PFSK-1 (cell line): ENCODE measurements at regions not wholly inside any gene's neighbourhood (a gene's known extent, or its start where the extent isn't known, plus 50 kb on each side); places are given as distances from the start of the nearest gene placed in this dataset.

Experiments
- POLR2AphosphoS5 ChIP-seq: IDR thresholded peaks from 2 replicates; pipeline ENCODE4 v1.6.1; 2012; ENCODE audit warnings: low read depth, mild to moderate bottlenecking, control low read depth, low read length, moderate library complexity
- TF ChIP-seq, protein P1 (sequence below), 2 experiments: IDR thresholded peaks; 2 replicates each; pipeline versions ENCODE4 v1.6.1 to v1.8.0; 2011 to 2012; ENCODE audit warnings: low read depth in 2 of 2, low read length in 2 of 2, control low read depth in 1 of 2, inconsistent platforms in 1 of 2, mild to moderate bottlenecking in 1 of 2, moderate library complexity in 1 of 2; ENCODE audit not compliant: insufficient read depth in 1 of 2

DNA sequence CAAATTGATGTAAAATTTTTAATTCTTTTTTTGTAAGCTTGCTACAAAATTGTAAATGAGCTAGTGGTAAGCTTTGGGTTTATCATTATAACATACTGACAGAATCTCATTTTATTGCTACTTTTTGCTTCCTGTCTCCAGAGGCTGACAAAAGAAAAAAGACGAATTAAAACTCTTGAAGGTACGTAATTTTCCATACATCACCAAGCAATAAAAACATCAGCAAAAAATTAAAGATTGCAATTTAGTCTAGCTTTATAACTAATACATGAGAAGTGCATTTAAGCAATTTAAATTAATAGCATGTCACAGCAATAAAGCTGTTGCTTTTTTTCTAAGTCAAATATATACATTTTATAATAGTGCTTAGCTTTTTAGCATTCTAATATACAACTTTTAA is 94.6 kb upstream of the SNTG2 start:
- no peak for TF ChIP-seq POLR2AphosphoS5
- TF ChIP-seq, protein P1, sequence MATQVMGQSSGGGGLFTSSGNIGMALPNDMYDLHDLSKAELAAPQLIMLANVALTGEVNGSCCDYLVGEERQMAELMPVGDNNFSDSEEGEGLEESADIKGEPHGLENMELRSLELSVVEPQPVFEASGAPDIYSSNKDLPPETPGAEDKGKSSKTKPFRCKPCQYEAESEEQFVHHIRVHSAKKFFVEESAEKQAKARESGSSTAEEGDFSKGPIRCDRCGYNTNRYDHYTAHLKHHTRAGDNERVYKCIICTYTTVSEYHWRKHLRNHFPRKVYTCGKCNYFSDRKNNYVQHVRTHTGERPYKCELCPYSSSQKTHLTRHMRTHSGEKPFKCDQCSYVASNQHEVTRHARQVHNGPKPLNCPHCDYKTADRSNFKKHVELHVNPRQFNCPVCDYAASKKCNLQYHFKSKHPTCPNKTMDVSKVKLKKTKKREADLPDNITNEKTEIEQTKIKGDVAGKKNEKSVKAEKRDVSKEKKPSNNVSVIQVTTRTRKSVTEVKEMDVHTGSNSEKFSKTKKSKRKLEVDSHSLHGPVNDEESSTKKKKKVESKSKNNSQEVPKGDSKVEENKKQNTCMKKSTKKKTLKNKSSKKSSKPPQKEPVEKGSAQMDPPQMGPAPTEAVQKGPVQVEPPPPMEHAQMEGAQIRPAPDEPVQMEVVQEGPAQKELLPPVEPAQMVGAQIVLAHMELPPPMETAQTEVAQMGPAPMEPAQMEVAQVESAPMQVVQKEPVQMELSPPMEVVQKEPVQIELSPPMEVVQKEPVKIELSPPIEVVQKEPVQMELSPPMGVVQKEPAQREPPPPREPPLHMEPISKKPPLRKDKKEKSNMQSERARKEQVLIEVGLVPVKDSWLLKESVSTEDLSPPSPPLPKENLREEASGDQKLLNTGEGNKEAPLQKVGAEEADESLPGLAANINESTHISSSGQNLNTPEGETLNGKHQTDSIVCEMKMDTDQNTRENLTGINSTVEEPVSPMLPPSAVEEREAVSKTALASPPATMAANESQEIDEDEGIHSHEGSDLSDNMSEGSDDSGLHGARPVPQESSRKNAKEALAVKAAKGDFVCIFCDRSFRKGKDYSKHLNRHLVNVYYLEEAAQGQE (IDR thresholded peaks at IDR 0.05; ENCODE audit: insufficient read depth in 1 of 2, low read depth in 2 of 2, low read length in 2 of 2), result no peak
